NCI-H460 (cell line): ENCODE measurements at regions not wholly inside any gene's neighbourhood (a gene's known extent, or its start where the extent isn't known, plus 50 kb on each side); places are given as distances from the start of the nearest gene placed in this dataset.
A peak's percentile ranks its signal among the peaks of the same experiment; 100 is the strongest.

Experiments
- DNase-seq: peaks from one replicate; pipeline ENCODE4 v3.0.0-alpha.2; 2016; ENCODE audit warnings: low read depth; ENCODE audit errors: extremely low read depth

- peak; percentile 32 for DNase-seq
Observed at GRCh38 chr19:30227661-30228112, 144.5 kb upstream of the ZNF536 start.

DNA sequence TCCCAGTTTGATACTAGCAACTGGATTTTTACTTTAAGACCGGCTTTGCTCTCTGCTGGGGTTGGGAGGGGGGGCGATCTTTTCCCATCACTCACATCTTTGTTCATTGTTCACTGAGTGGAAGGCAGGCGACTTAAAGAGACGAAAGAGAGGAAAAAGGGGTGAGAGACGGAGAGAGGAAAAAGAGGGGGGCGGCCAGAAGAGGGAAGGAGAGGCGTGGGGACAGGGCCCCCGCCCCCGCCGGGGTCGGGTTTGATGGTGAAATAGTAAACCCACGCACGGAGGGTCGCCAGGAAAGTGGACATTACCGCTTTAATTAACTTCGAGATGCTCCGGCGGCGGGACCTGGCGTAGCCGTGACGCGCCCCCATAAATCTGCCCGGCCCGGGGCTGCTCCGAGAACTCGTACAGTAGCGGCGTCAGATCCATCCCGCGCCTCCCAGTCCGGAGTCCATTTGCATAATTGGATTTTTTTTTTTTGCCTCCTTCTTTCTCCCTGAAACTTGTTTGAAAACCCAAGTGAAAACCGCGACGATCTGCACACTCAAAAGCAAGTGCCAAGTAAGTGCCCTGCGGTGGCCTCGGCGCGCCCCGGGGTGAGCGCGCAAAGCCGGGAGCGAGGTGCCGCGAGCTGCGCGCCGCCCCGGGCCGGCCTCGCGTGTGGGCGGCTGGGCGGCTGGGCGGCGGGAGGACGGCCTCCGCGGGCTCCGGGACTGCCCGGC, 143.9 kb upstream of the ZNF536 start:
- no peak for DNase-seq

DNA sequence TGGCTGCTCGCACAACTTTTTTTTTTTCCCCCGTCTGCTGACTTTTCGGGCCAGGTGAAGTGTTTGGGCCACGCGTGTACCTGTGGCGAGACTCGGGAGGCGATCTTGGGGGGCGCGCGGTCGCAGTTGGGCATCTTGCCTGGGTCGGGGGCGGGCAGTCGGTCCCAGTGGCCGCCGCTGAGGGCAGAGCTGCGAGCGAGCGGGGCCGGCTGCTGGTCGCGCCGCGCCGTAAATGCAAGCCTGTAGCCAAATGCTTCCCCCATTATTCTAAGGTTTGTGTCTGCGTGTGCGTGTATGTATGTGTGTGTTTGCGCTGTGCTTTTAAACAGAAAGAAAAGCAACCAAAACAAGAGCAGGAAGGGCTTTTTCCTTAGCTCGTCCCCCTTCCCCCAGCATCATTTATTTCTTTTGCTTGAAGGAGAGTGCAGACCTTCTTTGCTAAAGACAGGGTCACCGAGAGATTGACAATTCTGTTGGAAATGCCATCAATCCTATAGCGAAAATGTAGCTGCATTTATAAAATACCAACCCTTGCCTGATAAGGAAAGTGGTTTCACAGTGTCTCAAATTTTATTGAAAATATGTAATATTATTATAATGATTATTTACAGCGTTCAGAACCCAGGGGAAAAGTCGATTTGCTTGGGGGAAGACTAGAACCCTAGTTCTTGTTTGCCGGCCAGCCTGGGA, 143.2 kb upstream of the ZNF536 start:
- no peak for DNase-seq

DNA sequence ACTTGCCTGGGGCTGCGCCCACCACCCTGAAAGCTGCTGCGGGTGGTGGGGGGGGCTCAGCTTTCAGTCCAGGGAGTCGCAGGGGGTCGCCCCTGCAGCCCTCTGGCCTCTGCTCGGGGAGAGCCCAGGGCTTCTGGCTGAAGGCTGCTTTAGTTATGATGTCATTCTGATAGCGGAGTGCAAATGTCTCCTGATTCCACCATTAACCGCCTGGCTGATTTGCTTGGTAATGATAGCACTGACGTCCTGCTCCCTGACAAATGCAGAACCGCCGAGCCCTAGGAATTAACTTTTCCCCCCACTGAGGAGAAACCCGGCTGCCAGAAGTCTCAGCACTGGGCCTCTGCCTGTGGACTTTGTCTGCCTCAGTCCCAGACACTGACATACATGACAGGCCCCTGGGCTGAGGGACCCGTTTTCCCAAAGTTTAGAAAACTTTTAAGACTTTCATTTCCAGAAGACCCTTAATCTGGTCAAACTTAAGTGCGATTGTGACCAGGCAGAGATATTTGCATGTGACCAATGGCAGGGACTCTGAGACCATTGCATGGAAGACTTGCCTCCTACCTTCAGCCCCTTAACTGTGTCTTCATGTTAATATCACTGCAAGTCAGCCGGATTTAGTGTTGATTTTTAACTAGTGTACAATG, 142.5 kb upstream of the ZNF536 start:
- no peak for DNase-seq

- DNase-seq = no peak
Observed at GRCh38 chr19:30231408-30232318, 140.5 kb upstream of the ZNF536 start.

GRCh38 chr19:30233375-30233774, 138.8 kb upstream of the ZNF536 start:
- no peak for DNase-seq

DNA sequence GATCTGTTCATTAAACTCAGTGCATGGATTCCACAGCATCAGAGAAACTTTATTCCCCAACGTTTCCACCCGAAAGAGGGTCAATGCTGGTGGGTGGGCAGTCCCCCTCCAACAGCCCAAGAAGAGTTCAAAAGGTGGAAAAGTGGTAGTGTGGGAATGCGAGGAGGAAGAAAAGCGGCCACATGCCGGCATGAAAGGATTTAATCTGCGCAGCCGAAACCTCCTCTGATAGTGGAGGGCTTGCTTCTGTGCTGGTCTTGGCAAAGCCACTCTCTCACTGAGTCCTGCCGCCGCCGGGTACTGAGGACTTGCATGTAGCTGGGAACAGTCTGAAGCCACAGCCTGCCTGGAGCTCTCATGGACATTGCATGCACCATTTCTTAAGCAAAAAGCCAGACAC, 136.2 kb upstream of the ZNF536 start:
- DNase-seq = no peak

- DNase-seq = no peak
Observed at GRCh38 chr19:30236587-30236986, 135.6 kb upstream of the ZNF536 start.

GRCh38 chr19:30237140-30237539, 135.0 kb upstream of the ZNF536 start:
- DNase-seq = no peak

DNA sequence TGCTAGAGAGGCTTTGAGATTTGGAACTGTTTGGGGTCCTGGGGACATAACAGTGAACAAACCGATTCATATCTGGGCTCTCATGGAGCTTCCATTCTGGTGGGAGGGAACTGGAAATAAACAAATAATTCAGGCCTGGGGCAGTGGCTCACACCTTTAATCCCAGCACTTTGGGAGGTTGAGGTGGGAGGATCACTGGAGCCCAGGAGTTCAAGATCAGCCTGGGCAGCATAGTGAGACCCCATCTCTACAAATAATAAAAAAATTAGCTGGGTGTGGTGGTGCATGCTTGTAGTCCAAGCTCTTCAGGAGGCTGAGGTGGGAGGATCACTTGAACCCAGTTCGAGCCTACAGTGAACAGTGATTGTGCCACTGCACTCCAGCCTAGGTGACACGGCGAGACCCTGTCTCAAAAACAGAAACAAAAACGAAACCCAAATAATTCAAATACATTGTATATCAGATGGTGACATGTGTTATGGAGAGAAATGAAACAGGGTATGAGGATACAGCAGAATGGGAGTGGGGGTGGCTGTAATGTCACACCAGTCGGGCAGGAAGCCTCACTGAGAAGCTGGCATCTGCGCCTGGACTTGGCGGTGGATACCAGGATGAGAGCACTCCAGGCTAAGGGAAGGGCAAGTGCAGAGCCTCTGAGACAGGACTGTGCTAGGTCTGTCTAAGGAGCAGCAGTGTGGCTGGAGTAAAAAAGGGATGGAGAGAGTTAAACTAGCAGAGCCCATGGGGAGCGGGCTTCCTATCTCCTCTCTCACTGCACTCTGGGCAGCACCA, 131.1 kb upstream of the ZNF536 start:
- no peak for DNase-seq

DNA sequence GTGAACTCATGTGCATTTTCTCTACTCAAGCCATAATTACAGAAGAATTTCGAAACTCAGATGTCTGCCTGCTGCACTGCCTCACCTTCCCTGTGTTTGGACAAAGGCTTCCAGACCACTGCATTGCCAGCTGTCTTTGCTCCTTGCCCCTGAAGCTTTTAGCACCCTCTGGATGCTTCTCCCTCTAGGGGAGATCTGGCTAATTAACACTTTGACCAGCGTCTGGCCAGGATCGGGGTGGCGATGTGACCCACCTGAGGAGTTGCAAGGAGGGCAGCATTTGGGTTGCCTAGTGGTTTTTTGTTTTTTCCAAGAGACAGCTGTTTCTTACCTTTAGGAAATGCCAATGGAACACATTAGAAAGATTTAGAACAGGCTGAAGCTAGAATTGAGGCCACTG, 127.7 kb upstream of the ZNF536 start:
- no peak for DNase-seq

DNA sequence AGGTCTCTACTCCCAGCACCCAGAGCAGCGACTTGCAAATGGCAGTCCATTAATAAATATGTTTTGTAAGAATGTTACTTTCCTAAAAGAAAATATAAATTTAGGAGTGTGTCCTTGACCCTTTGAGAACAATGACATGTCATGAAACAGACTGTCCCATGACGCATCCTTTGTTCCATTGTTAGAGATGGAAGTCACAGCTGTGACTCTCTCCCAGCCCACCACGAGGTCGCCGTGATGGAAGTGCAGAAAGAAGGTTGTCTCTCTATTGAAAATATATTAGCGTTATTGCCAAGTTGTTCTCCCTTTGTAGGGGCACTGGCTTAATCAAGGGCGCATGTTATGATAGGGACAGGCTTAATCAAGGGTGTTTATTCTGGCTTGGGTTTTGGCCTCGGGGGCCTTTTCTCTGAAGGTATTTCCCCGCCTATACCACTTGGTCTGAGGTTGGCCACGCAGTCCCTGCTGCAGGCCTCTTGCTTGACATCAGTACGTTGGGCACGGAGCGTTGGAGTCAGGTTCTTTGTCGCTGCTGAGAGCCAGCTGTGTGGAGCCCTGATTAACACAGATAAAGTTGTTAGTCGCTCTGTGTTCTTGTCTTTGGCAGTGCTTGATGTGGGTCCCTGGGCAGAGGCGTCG, 126.7 kb upstream of the ZNF536 start:
- DNase-seq = no peak

GRCh38 chr19:30249911-30250310, 122.3 kb upstream of the ZNF536 start:
- no peak for DNase-seq

- DNase-seq = no peak
Observed at GRCh38 chr19:30252214-30252613, 120.0 kb upstream of the ZNF536 start.

GRCh38 chr19:30253581-30253996, 118.6 kb upstream of the ZNF536 start:
- DNase-seq = no peak

- no peak for DNase-seq
Observed at GRCh38 chr19:30254158-30254557, 118.0 kb upstream of the ZNF536 start.

- DNase-seq = no peak
Observed at GRCh38 chr19:30254789-30255188, 117.4 kb upstream of the ZNF536 start.

GRCh38 chr19:30255791-30256495, 116.2 kb upstream of the ZNF536 start:
- DNase-seq = no peak

GRCh38 chr19:30256496-30256850, 115.7 kb upstream of the ZNF536 start:
- no peak for DNase-seq
